ENCODE measurements at regions not wholly inside any gene's neighbourhood (a gene's known extent, or its start where the extent isn't known, plus 50 kb on each side); places are given as distances from the start of the nearest gene placed in this dataset.

GRCh38 chr2:117199511-117199910 lies 615.0 kb upstream of the DDX18 start:
- Histone ChIP-seq H3K36me3 (ENCODE audit: low read depth) (no peaks in the 10 kb centered on the region), H3K4me3 (no peak overlapping the region), H3K4me1 (ENCODE audit: low read depth) (no peaks in the 10 kb centered on the region), H3K9me3 (no peaks in the 10 kb centered on the region)
- DNase-seq: no peak
- intact Hi-C loops (cut with DNase I, micrococcal nuclease): no loop called here
- TF ChIP-seq, protein P1, sequence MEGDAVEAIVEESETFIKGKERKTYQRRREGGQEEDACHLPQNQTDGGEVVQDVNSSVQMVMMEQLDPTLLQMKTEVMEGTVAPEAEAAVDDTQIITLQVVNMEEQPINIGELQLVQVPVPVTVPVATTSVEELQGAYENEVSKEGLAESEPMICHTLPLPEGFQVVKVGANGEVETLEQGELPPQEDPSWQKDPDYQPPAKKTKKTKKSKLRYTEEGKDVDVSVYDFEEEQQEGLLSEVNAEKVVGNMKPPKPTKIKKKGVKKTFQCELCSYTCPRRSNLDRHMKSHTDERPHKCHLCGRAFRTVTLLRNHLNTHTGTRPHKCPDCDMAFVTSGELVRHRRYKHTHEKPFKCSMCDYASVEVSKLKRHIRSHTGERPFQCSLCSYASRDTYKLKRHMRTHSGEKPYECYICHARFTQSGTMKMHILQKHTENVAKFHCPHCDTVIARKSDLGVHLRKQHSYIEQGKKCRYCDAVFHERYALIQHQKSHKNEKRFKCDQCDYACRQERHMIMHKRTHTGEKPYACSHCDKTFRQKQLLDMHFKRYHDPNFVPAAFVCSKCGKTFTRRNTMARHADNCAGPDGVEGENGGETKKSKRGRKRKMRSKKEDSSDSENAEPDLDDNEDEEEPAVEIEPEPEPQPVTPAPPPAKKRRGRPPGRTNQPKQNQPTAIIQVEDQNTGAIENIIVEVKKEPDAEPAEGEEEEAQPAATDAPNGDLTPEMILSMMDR (IDR thresholded peaks at IDR 0.05): no peak
- no peak for ATAC-seq

DNA sequence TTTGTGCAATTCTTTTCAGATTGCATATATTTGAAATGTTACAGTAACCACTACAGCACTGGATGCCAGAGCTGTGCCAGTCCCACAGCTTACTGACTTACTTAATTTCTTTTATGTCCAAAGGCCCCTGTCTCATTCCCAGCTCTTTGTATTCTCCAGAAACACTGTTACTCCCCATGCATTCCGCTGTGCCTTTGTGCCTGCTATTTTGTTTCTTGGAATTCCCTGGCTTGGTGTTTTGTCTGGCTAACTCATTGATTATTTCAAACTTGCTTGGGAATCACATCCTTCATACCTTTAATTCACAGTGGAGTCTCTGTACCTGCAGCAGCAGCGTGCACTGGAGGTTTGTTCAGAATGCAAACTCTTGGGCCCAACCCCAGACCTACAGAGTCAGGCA lies 601.9 kb upstream of the DDX18 start:
- Histone ChIP-seq H3K4me3 (no peak overlapping the region), H3K4me1 (ENCODE audit: low read depth) (no peaks in the 10 kb centered on the region), H3K9me3 (no peaks in the 10 kb centered on the region), H3K36me3 (ENCODE audit: low read depth) (no peaks in the 10 kb centered on the region)
- DNase-seq (no peak), ATAC-seq (no peak)
- TF ChIP-seq, protein P1 (IDR thresholded peaks at IDR 0.05): no peak
- intact Hi-C loops (cut with DNase I, micrococcal nuclease): no loop called here

DNA sequence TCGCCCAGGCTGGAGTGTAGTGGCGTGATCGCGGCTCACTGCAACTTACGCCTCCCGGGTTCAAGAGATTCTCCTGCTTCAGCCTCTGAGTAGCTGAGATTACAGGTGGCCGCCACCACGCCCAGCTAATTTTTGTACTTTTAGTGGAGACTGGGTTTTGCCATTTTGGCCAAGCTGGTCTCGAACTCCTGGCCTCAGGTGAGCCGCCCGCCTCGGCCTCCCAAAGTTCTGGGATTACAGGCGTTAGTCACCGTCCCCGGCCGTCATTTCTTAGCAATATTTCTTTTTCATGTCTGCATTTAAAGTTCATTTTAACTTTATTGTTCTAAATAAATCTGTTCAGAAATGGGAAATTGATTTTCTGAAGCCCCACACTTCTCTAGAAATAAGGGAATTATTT lies 597.3 kb upstream of the DDX18 start:
- Histone ChIP-seq H3K4me1 (ENCODE audit: low read depth) (no peaks in the 10 kb centered on the region), H3K4me3 (no peak overlapping the region), H3K36me3 (ENCODE audit: low read depth) (no peaks in the 10 kb centered on the region), H3K9me3 (no peaks in the 10 kb centered on the region)
- no peak for DNase-seq
- no peak for ATAC-seq
- intact Hi-C loops (cut with DNase I, micrococcal nuclease): no loop called here
- TF ChIP-seq, protein P1 (IDR thresholded peaks at IDR 0.05): no peak

DNA sequence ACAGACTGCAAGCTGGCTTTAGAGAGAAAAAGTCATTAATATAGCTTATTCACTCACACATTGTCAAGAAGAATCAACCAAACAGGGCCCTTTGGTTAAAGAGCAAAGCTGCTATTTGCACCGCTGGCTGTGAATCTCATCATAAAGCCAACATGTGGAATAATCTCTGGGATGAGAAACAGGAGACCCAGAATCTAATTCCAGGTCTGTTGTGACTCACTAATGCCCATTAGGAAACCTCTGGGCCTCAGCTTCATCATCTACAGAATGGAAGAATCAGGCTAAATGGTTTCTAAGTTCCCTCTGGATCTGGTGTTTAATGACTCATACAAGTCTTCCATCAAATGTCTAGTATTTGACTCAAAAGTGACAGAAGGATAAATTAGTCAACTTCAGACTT lies 591.7 kb upstream of the DDX18 start:
- no peaks in the 10 kb centered on the region for H3K4me1 ChIP-seq (ENCODE audit: low read depth)
- DNase-seq: no peak
- H3K9me3 ChIP-seq: no peaks in the 10 kb centered on the region
- no peak for ATAC-seq
- intact Hi-C loops (cut with DNase I, micrococcal nuclease): no loop called here
- no peak overlapping the region for H3K4me3 ChIP-seq
- TF ChIP-seq, protein P1 (IDR thresholded peaks at IDR 0.05): no peak
- no peaks in the 10 kb centered on the region for H3K36me3 ChIP-seq (ENCODE audit: low read depth)

- Histone ChIP-seq H3K36me3 (ENCODE audit: low read depth) (no peaks in the 10 kb centered on the region), H3K4me3 (no peak overlapping the region), H3K4me1 (ENCODE audit: low read depth) (no peaks in the 10 kb centered on the region), H3K9me3 (peaks cover 13% of the 10 kb centered on the region)
- ATAC-seq (peak; percentile 67), DNase-seq (peak in 1 of 3 donors; percentile 3)
- intact Hi-C loops (cut with DNase I, micrococcal nuclease): no loop called here
- TF ChIP-seq, protein P1 (IDR thresholded peaks at IDR 0.05): no peak
Measured at GRCh38 chr2:117232305-117232704, 582.2 kb upstream of the DDX18 start.

DNA sequence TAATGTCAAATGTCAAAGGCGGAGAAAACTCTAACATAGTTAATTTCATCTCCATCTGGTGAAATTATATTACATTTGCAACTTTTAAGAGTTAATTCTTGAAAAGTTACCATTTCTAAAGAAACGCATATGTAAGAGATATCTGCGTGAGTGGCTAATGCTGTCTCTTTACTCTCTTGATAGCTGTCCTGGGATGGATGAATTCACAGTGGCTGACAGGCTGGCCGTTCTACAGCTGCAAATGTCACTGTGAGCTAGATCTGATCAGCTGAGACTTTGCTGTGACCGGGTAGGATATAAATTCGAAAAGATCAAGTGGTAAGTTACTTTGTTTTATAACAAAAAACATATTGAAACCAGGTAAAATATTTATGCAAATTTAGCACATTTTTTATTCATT lies 557.1 kb upstream of the DDX18 start:
- no peak for ATAC-seq

More for the DNA sequence above, 557.1 kb upstream of the DDX18 start:
- no peak for DNase-seq
- intact Hi-C loops (cut with DNase I, micrococcal nuclease): no loop called here
- no peaks in the 10 kb centered on the region for H3K9me3 ChIP-seq
- no peak overlapping the region for H3K4me3 ChIP-seq
- TF ChIP-seq, protein P1 (IDR thresholded peaks at IDR 0.05): no peak
- no peaks in the 10 kb centered on the region for H3K36me3 ChIP-seq (ENCODE audit: low read depth)
- no peaks in the 10 kb centered on the region for H3K4me1 ChIP-seq (ENCODE audit: low read depth)
